H9 (cell line): ENCODE measurements at regions not wholly inside any gene's neighbourhood (a gene's known extent, or its start where the extent isn't known, plus 50 kb on each side); places are given as distances from the start of the nearest gene placed in this dataset.

Experiments
- DNase-seq: peaks from one replicate; pipeline ENCODE4 v3.0.0-alpha.2; 2017
- H2AFZ ChIP-seq: one replicate; pipeline ENCODE4 v1.6.1; 2013; ENCODE audit warnings: mild to moderate bottlenecking, low read length, control low read depth, moderate library complexity
- H2AK5ac ChIP-seq: 2 replicates; pipeline ENCODE4 v1.6.1; 2013; ENCODE audit warnings: low read length, control low read depth, mixed read lengths; ENCODE audit not compliant: insufficient read length
- H2BK120ac ChIP-seq: one replicate; pipeline ENCODE4 v1.6.1; 2013; ENCODE audit warnings: low read depth, mild to moderate bottlenecking, low read length, control low read depth, inconsistent platforms; ENCODE audit not compliant: poor library complexity, severe bottlenecking
- H2BK12ac ChIP-seq: 2 replicates; pipeline ENCODE4 v1.6.1; 2013; ENCODE audit warnings: low read length, control low read depth, mixed read lengths, low read depth; ENCODE audit not compliant: insufficient read length
- H2BK15ac ChIP-seq: 2 replicates; pipeline ENCODE4 v1.6.1; 2013; ENCODE audit warnings: low read depth, low read length, control low read depth
- H2BK20ac ChIP-seq: one replicate; pipeline ENCODE4 v1.6.1; 2013; ENCODE audit warnings: low read depth, mild to moderate bottlenecking, low read length, control low read depth, inconsistent platforms; ENCODE audit not compliant: poor library complexity, severe bottlenecking
- H2BK5ac ChIP-seq: 2 replicates; pipeline ENCODE4 v1.6.1; 2013; ENCODE audit warnings: low read length, control low read depth, mixed read lengths; ENCODE audit not compliant: insufficient read length
- H3K14ac ChIP-seq: 2 replicates; pipeline ENCODE4 v1.6.1; 2013; ENCODE audit warnings: low read length, control low read depth; ENCODE audit not compliant: insufficient read depth
- H3K18ac ChIP-seq: 2 replicates; pipeline ENCODE4 v1.6.1; 2013; ENCODE audit warnings: low read depth, mild to moderate bottlenecking, mixed read lengths, low read length, control low read depth; ENCODE audit not compliant: insufficient read length
- H3K23ac ChIP-seq: 2 replicates; pipeline ENCODE4 v1.6.1; 2013; ENCODE audit warnings: low read length, control low read depth, mixed read lengths, low read depth; ENCODE audit not compliant: insufficient read length
- H3K23me2 ChIP-seq: 2 replicates; pipeline ENCODE4 v1.6.1; 2013; ENCODE audit warnings: low read depth, mild to moderate bottlenecking, mixed read lengths, low read length, control low read depth; ENCODE audit not compliant: insufficient read length, poor library complexity, severe bottlenecking
- H3K27ac ChIP-seq: 2 replicates; pipeline ENCODE4 v1.5.1; 2013; ENCODE audit warnings: low read length, control low read depth, mixed read lengths, low read depth; ENCODE audit not compliant: insufficient read length
- H3K27me3 ChIP-seq: 2 replicates; pipeline ENCODE4 v1.6.1; 2013; ENCODE audit warnings: low read length, control low read depth, inconsistent platforms; ENCODE audit not compliant: insufficient read depth
- H3K4ac ChIP-seq: 2 replicates; pipeline ENCODE4 v1.6.1; 2013; ENCODE audit warnings: low read depth, mild to moderate bottlenecking, control low read depth, inconsistent platforms, low read length, moderate library complexity
- H3K4me1 ChIP-seq: 2 replicates; pipeline ENCODE4 v1.6.1; 2013; ENCODE audit warnings: low read length, control low read depth, inconsistent platforms; ENCODE audit not compliant: insufficient read depth
- H3K4me2 ChIP-seq: 2 replicates; pipeline ENCODE4 v1.6.1; 2013; ENCODE audit warnings: low read length, control low read depth, mixed read lengths; ENCODE audit not compliant: insufficient read length, insufficient read depth
- H3K56ac ChIP-seq: 2 replicates; pipeline ENCODE4 v1.6.1; 2013; ENCODE audit warnings: low read depth, mild to moderate bottlenecking, mixed read lengths, low read length, control low read depth; ENCODE audit not compliant: insufficient read length
- H3K79me1 ChIP-seq: 2 replicates; pipeline ENCODE4 v1.6.1; 2013; ENCODE audit warnings: low read depth, mild to moderate bottlenecking, moderate library complexity, low read length, control low read depth, inconsistent platforms; ENCODE audit not compliant: insufficient read depth, poor library complexity, severe bottlenecking
- H3K79me2 ChIP-seq: 2 replicates; pipeline ENCODE4 v1.6.1; 2013; ENCODE audit warnings: low read length, control low read depth, inconsistent platforms; ENCODE audit not compliant: insufficient read depth
- H3K9ac ChIP-seq: 2 replicates; pipeline ENCODE4 v1.6.1; 2013; ENCODE audit warnings: low read length, control low read depth, mixed read lengths; ENCODE audit not compliant: insufficient read length; ENCODE audit errors: extremely low read depth
- H3K9me3 ChIP-seq: one replicate; pipeline ENCODE4 v1.6.1; 2013; ENCODE audit warnings: low read depth, low read length, inconsistent platforms; ENCODE audit not compliant: control insufficient read depth
- H3T11ph ChIP-seq: one replicate; pipeline ENCODE4 v1.6.1; 2013; ENCODE audit warnings: mild to moderate bottlenecking, low read length, control low read depth, inconsistent platforms
- H4K20me1 ChIP-seq: one replicate; pipeline ENCODE4 v1.6.1; 2013; ENCODE audit not compliant: control insufficient read depth, insufficient read length, insufficient read depth
- H4K5ac ChIP-seq: 2 replicates; pipeline ENCODE4 v1.6.1; 2013; ENCODE audit warnings: low read depth, mild to moderate bottlenecking, mixed read lengths, low read length, control low read depth; ENCODE audit not compliant: insufficient read length
- H4K8ac ChIP-seq: replicated peaks from 2 replicates; pipeline ENCODE4 v1.6.1; 2013; ENCODE audit warnings: low read length, control low read depth, mixed read lengths, low read depth; ENCODE audit not compliant: insufficient read length
- H4K91ac ChIP-seq: 2 replicates; pipeline ENCODE4 v1.6.1; 2013; ENCODE audit warnings: low read depth, mild to moderate bottlenecking, moderate library complexity, mixed read lengths, low read length, control low read depth; ENCODE audit not compliant: insufficient read length
- H3K27ac Mint-ChIP-seq, 3 experiments: 2 replicates in 2 of 3; 3 replicates in 1 of 3; pipeline ENCODE4 v1.8.0; 2020 to 2021; ENCODE audit warnings: mixed read lengths in 3 of 3, mild to moderate bottlenecking in 1 of 3, moderate library complexity in 1 of 3
- H3K27me3 Mint-ChIP-seq: 2 replicates; pipeline ENCODE4 v1.8.0; 2021; ENCODE audit warnings: low read depth, mild to moderate bottlenecking, moderate library complexity, mixed read lengths
- H3K36me3 Mint-ChIP-seq, 3 experiments: 2 replicates in 2 of 3; 3 replicates in 1 of 3; pipeline ENCODE4 v1.8.0; 2020 to 2021; ENCODE audit warnings: low read depth in 3 of 3, mixed read lengths in 3 of 3; ENCODE audit not compliant: insufficient read depth in 1 of 3
- H3K4me1 Mint-ChIP-seq, 2 experiments: 2 replicates each; pipeline ENCODE4 v1.8.0; 2020; ENCODE audit warnings: mixed read lengths in 2 of 2
- H3K4me3 Mint-ChIP-seq, 2 experiments: 2 replicates in 1 of 2; 3 replicates in 1 of 2; pipeline ENCODE4 v1.8.0; 2020 to 2021; ENCODE audit warnings: mild to moderate bottlenecking in 2 of 2, mixed read lengths in 2 of 2, moderate library complexity in 1 of 2
- H3K9me3 Mint-ChIP-seq, 2 experiments: 2 replicates in 1 of 2; 3 replicates in 1 of 2; pipeline ENCODE4 v1.8.0; 2020; ENCODE audit warnings: mild to moderate bottlenecking in 2 of 2, mixed read lengths in 2 of 2, moderate library complexity in 1 of 2
- CTCF ChIP-seq: fragments of 200-600 bp; sonication (generic); conservative IDR thresholded peaks from 3 replicates; pipeline ENCODE4 v1.8.0; 2021; ENCODE audit warnings: antibody characterized with exemption, mild to moderate bottlenecking
- WGBS: extraction: QIAGEN DNeasy Blood & Tissue Kit; methylation state at CpG from one replicate; pipeline ENCODE4 v1.1.7; 2013; ENCODE audit warnings: missing lambda C conversion rate, low lambda C conversion rate, mixed read lengths; ENCODE audit not compliant: insufficient read length; ENCODE audit errors: extremely low coverage; 5-methylcytosine and 5-hydroxymethylcytosine counted together

GRCh38 chr7:25068502-25069213 lies 56.4 kb downstream of the CYCS start:
- H3T11ph ChIP-seq = no peak overlapping the region
- H3K18ac ChIP-seq = no peak overlapping the region
- H3K9me3 ChIP-seq = no peaks in the 10 kb centered on the region
- H4K20me1 ChIP-seq = no peaks in the 10 kb centered on the region
- no peak for TF ChIP-seq CTCF
- H3K9me3 Mint-ChIP-seq = peaks cover 3 to 6% of the 10 kb centered on the region in 2 experiments; a peak in 2 of 5 replicates
- H3K4me1 Mint-ChIP-seq = peaks cover 6 to 16% of the 10 kb centered on the region in 2 experiments
- H3K79me2 ChIP-seq = no peaks in the 10 kb centered on the region
- no peaks in the 10 kb centered on the region for H3K79me1 ChIP-seq
- no peak overlapping the region for H3K4ac ChIP-seq
- H3K9ac ChIP-seq = no peak overlapping the region
- no peak overlapping the region for H2BK20ac ChIP-seq
- no peaks in the 10 kb centered on the region; the same call in 1 of the 2 replicates for H3K4me1 ChIP-seq
- no peak overlapping the region for H3K27ac Mint-ChIP-seq
- no peak overlapping the region for H4K91ac ChIP-seq
- H2AK5ac ChIP-seq = no peak overlapping the region
- no peak overlapping the region for H3K14ac ChIP-seq
- no peak overlapping the region for H3K23ac ChIP-seq
- no peaks in the 10 kb centered on the region for H3K27me3 Mint-ChIP-seq
- H3K4me2 ChIP-seq = no peak overlapping the region
- no peaks in the 10 kb centered on the region for H3K27me3 ChIP-seq
- H2BK120ac ChIP-seq = no peak overlapping the region
- H2AFZ ChIP-seq = no peak overlapping the region
- no peak overlapping the region for H3K4me3 Mint-ChIP-seq
- no peak for DNase-seq
- no CpG with 5 or more reads among the region's 10 CpGs for WGBS
- H2BK5ac ChIP-seq = no peak overlapping the region
- no peak overlapping the region for H3K56ac ChIP-seq
- no peak overlapping the region for H4K8ac ChIP-seq
- H4K5ac ChIP-seq = no peak overlapping the region
- H3K36me3 Mint-ChIP-seq = peaks cover 2 to 4% (median 4%) of the 10 kb centered on the region in 3 experiments; a peak in 3 of 7 replicates
- no peak overlapping the region for H2BK12ac ChIP-seq
- no peak overlapping the region for H3K27ac ChIP-seq
- H2BK15ac ChIP-seq = no peak overlapping the region
- H3K23me2 ChIP-seq = no peaks in the 10 kb centered on the region
